Neutrophil (primary cell): ENCODE measurements at regions not wholly inside any gene's neighbourhood (a gene's known extent, or its start where the extent isn't known, plus 50 kb on each side); places are given as distances from the start of the nearest gene placed in this dataset.
"Not testable (repeated sequence)": the region's sequence is repeated elsewhere in the genome, so short reads cannot be mapped to it uniquely, and the experiment has no call there.

ENCODE experiments used
- H3K27ac ChIP-seq: fragments of 200-600 bp; sonication (generic); 2 replicates; pipeline ENCODE4 v1.5.1; 2016; ENCODE audit warnings: mild to moderate bottlenecking, moderate library complexity
- H3K27me3 ChIP-seq: fragments of 200-600 bp; sonication (generic); 2 replicates; pipeline ENCODE4 v1.6.0; 2016; ENCODE audit warnings: mild to moderate bottlenecking
- H3K36me3 ChIP-seq: fragments of 200-600 bp; sonication (generic); 2 replicates; pipeline ENCODE4 v1.5.1; 2017
- H3K4me1 ChIP-seq, 2 experiments: fragments of 200-600 bp in 1 of 2; sonication (generic) in 1 of 2; 1 replicate in 1 of 2; 2 replicates in 1 of 2; pipeline versions ENCODE4 v1.5.1 to v1.6.1; 2013 to 2016; ENCODE audit warnings: low read depth in 1 of 2, low read length in 1 of 2, mild to moderate bottlenecking in 1 of 2, moderate library complexity in 1 of 2; ENCODE audit not compliant: control insufficient read depth in 1 of 2, insufficient read depth in 1 of 2
- H3K4me3 ChIP-seq, 2 experiments: fragments of 200-600 bp in 1 of 2; sonication (generic) in 1 of 2; 1 replicate in 1 of 2; 2 replicates in 1 of 2; pipeline ENCODE4 v1.5.1; 2013 to 2016; ENCODE audit warnings: low read depth in 1 of 2, low read length in 1 of 2, mild to moderate bottlenecking in 1 of 2, moderate library complexity in 1 of 2
- H3K9me3 ChIP-seq: fragments of 200-600 bp; sonication (generic); 2 replicates; pipeline ENCODE4 v1.5.1; 2016
- CTCF ChIP-seq: fragments of 200-600 bp; sonication (generic); IDR thresholded peaks from 2 replicates; pipeline ENCODE4 v1.5.1; 2016; ENCODE audit warnings: antibody characterized with exemption

- H3K36me3 ChIP-seq: no peaks in the 10 kb centered on the region
- no peaks in the 10 kb centered on the region for H3K9me3 ChIP-seq
- no peak overlapping the region for H3K4me3 ChIP-seq
- no peak overlapping the region for H3K27ac ChIP-seq
- no peak for TF ChIP-seq CTCF
- H3K4me1 ChIP-seq: no peaks in the 10 kb centered on the region
- H3K27me3 ChIP-seq: no peaks in the 10 kb centered on the region
Measured at GRCh38 chr4:20185103-20185502, 66.6 kb upstream of the SLIT2 start.

GRCh38 chr4:20183131-20183530 is 68.6 kb upstream of the SLIT2 start:
- H3K27ac ChIP-seq, H3K4me1 ChIP-seq, H3K36me3 ChIP-seq, H3K9me3 ChIP-seq, H3K4me3 ChIP-seq, H3K27me3 ChIP-seq: not testable (repeated sequence)

- H3K4me3 ChIP-seq: no peak overlapping the region
- H3K9me3 ChIP-seq: no peaks in the 10 kb centered on the region
- no peaks in the 10 kb centered on the region for H3K27me3 ChIP-seq
- no peak for TF ChIP-seq CTCF
- H3K27ac ChIP-seq: no peak overlapping the region
- H3K4me1 ChIP-seq: no peaks in the 10 kb centered on the region
- H3K36me3 ChIP-seq: no peaks in the 10 kb centered on the region
Measured at GRCh38 chr4:20181926-20182325, 69.8 kb upstream of the SLIT2 start.

GRCh38 chr4:20180509-20180908 is 71.2 kb upstream of the SLIT2 start:
- Histone ChIP-seq H3K4me3 (no peak overlapping the region), H3K27me3 (no peaks in the 10 kb centered on the region), H3K4me1 (no peaks in the 10 kb centered on the region), H3K9me3 (no peaks in the 10 kb centered on the region), H3K36me3 (no peaks in the 10 kb centered on the region), H3K27ac (no peak overlapping the region)
- no peak for TF ChIP-seq CTCF

GRCh38 chr4:20178902-20179576 is 72.7 kb upstream of the SLIT2 start:
- Histone ChIP-seq H3K9me3 (no peaks in the 10 kb centered on the region), H3K27ac (no peak overlapping the region), H3K4me1 (no peaks in the 10 kb centered on the region), H3K36me3 (no peaks in the 10 kb centered on the region), H3K27me3 (no peaks in the 10 kb centered on the region), H3K4me3 (no peak overlapping the region)
- TF ChIP-seq CTCF: no peak

- Histone ChIP-seq H3K27ac (no peak overlapping the region), H3K36me3 (no peaks in the 10 kb centered on the region), H3K9me3 (no peaks in the 10 kb centered on the region), H3K27me3 (no peaks in the 10 kb centered on the region), H3K4me3 (no peak overlapping the region), H3K4me1 (no peaks in the 10 kb centered on the region)
- TF ChIP-seq CTCF: no peak
Measured at GRCh38 chr4:20176881-20177280, 74.8 kb upstream of the SLIT2 start.
